CD14-positive monocyte (primary cell): ENCODE measurements at regions not wholly inside any gene's neighbourhood (a gene's known extent, or its start where the extent isn't known, plus 50 kb on each side); places are given as distances from the start of the nearest gene placed in this dataset.

Source experiments
- DNase-seq, 3 donors: peaks; one replicate each; pipeline ENCODE4 v3.0.0-alpha.2; 2011 to 2022
- H2AFZ ChIP-seq: 2 replicates; pipeline ENCODE4 v1.6.0; 2012; ENCODE audit warnings: mild to moderate bottlenecking, low read depth, low read length, inconsistent platforms; ENCODE audit not compliant: insufficient read depth, poor library complexity, severe bottlenecking
- H3K27ac ChIP-seq, 2 donors: 1 replicate in 1 of 2; 2 replicates in 1 of 2; pipeline ENCODE4 v1.5.1; 2012 to 2013; ENCODE audit warnings: low read length in 2 of 2, control low read depth in 1 of 2, inconsistent platforms in 1 of 2, low read depth in 1 of 2, mild to moderate bottlenecking in 1 of 2
- H3K27me3 ChIP-seq, 2 donors: one replicate each; pipeline versions ENCODE4 v1.6.0 to v1.6.1; 2011 to 2013; ENCODE audit warnings: low read length in 2 of 2; ENCODE audit not compliant: control insufficient read depth in 2 of 2, insufficient read depth in 2 of 2
- H3K36me3 ChIP-seq, 2 donors: replicated peaks in 1 of 2; 1 replicate in 1 of 2; 2 replicates in 1 of 2; pipeline versions ENCODE4 v1.5.1 to v1.6.1; 2012 to 2013; ENCODE audit warnings: low read length in 2 of 2, control low read depth in 1 of 2, inconsistent platforms in 1 of 2, mild to moderate bottlenecking in 1 of 2; ENCODE audit not compliant: insufficient read depth in 2 of 2, control insufficient read depth in 1 of 2
- H3K4me1 ChIP-seq, 2 donors: 1 replicate in 1 of 2; 2 replicates in 1 of 2; pipeline versions ENCODE4 v1.5.1 to v1.6.1; 2012 to 2013; ENCODE audit warnings: low read length in 2 of 2, control low read depth in 1 of 2, inconsistent platforms in 1 of 2, mild to moderate bottlenecking in 1 of 2, moderate library complexity in 1 of 2; ENCODE audit not compliant: insufficient read depth in 2 of 2, control insufficient read depth in 1 of 2
- H3K4me2 ChIP-seq: replicated peaks from 2 replicates; pipeline ENCODE3; 2012; ENCODE audit warnings: low read length, moderate library complexity, mild to moderate bottlenecking; ENCODE audit not compliant: poor library complexity, severe bottlenecking; ENCODE audit errors: extremely low read depth
- H3K4me3 ChIP-seq, 3 experiments: fragments of 200-600 bp in 1 of 3; sonication (generic) in 1 of 3; replicated peaks in 1 of 3; 1 replicate in 2 of 3; 2 replicates in 1 of 3; pipeline ENCODE4 v1.5.1; 2011 to 2013; ENCODE audit warnings: low read length in 3 of 3, mild to moderate bottlenecking in 3 of 3, control low read depth in 2 of 3, low read depth in 2 of 3, inconsistent platforms in 1 of 3, moderate library complexity in 1 of 3
- H3K79me2 ChIP-seq: 2 replicates; pipeline ENCODE4 v1.6.0; 2012; ENCODE audit warnings: mild to moderate bottlenecking, control low read depth, inconsistent platforms, low read length, moderate library complexity; ENCODE audit not compliant: insufficient read depth
- H3K9ac ChIP-seq: 2 replicates; pipeline ENCODE4 v1.6.0; 2017; ENCODE audit warnings: low read length, mild to moderate bottlenecking; ENCODE audit not compliant: insufficient read depth, poor library complexity, severe bottlenecking
- H3K9me3 ChIP-seq, 2 donors: replicated peaks in 1 of 2; 1 replicate in 1 of 2; 2 replicates in 1 of 2; pipeline versions ENCODE4 v1.5.1 to v1.6.1; 2012 to 2013; ENCODE audit warnings: low read length in 2 of 2, control low read depth in 1 of 2; ENCODE audit not compliant: control insufficient read depth in 1 of 2, insufficient read depth in 1 of 2
- H4K20me1 ChIP-seq: 2 replicates; pipeline ENCODE4 v1.6.0; 2012; ENCODE audit warnings: mild to moderate bottlenecking, low read length, control low read depth, moderate library complexity; ENCODE audit not compliant: insufficient read depth
- H3K27ac Mint-ChIP-seq, 7 donors: one replicate each; pipeline ENCODE4 v1.8.0; 2020; ENCODE audit warnings: mild to moderate bottlenecking in 7 of 7, mixed read lengths in 7 of 7, moderate library complexity in 6 of 7, inconsistent platforms in 2 of 7
- H3K27me3 Mint-ChIP-seq, 3 donors: one replicate each; pipeline ENCODE4 v1.8.0; 2021 to 2022; ENCODE audit warnings: low read depth in 3 of 3, mild to moderate bottlenecking in 3 of 3, mixed read lengths in 3 of 3, moderate library complexity in 3 of 3, inconsistent platforms in 1 of 3
- H3K36me3 Mint-ChIP-seq, 2 donors: one replicate each; pipeline ENCODE4 v1.8.0; 2020; ENCODE audit warnings: mixed read lengths in 2 of 2, inconsistent platforms in 1 of 2, mild to moderate bottlenecking in 1 of 2
- H3K4me1 Mint-ChIP-seq: one replicate; pipeline ENCODE4 v1.8.0; 2020; ENCODE audit warnings: mild to moderate bottlenecking, mixed read lengths
- H3K4me3 Mint-ChIP-seq, 2 donors: one replicate each; pipeline ENCODE4 v1.8.0; 2020; ENCODE audit warnings: mild to moderate bottlenecking in 2 of 2, mixed read lengths in 2 of 2, moderate library complexity in 1 of 2
- H3K9me3 Mint-ChIP-seq, 7 donors: one replicate each; pipeline ENCODE4 v1.8.0; 2020 to 2022; ENCODE audit warnings: mixed read lengths in 7 of 7, mild to moderate bottlenecking in 6 of 7, moderate library complexity in 6 of 7, inconsistent platforms in 2 of 7
- CTCF ChIP-seq: fragments of 200-600 bp; IDR thresholded peaks from one replicate; pipeline ENCODE4 v1.8.0; 2022; ENCODE audit warnings: antibody characterized with exemption, mild to moderate bottlenecking
- WGBS: methylation state at CpG from one replicate; pipeline ENCODE4 v1.1.5; 2013; ENCODE audit warnings: missing lambda C conversion rate; ENCODE audit not compliant: insufficient coverage; 5-methylcytosine and 5-hydroxymethylcytosine counted together
- intact Hi-C, 2 donors: fragments of 100-400 bp; cut with micrococcal nuclease; formaldehyde crosslinking; loops; one replicate each; pipeline versions ENCODE4 v1.15.0 to v1.15.1; 2023

DNA sequence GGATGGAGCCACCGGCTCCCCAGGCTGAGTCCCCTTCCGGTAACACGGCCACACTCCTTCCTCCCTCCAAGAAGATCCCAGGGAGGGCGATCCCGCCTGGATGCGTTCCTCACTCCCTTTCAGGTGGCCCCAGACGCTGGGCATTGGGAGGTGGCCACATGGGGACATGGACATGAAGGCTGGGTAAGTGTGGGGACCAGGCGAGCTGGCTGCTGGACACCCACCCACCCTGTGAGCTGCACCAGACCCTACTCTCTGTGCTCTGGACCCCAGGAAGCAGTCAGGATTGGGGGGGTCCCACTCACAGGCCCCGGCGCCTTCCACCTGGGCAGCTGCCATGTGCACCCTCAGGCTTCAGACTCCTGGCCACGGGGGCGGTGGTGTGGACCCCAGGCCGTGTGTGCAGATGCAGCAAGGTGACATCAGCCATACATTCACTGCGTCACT is 932.8 kb downstream of the BRD1 start:
- H3K27me3 ChIP-seq: no peaks in the 10 kb centered on the region
- H3K4me3 ChIP-seq: no peak overlapping the region
- H3K4me2 ChIP-seq: no peak overlapping the region
- WGBS: 95% methylated on average over 7 of the region's 14 CpGs
- no peak for DNase-seq
- H3K36me3 ChIP-seq: no peaks in the 10 kb centered on the region
- no peaks in the 10 kb centered on the region for H4K20me1 ChIP-seq
- Mint-ChIP-seq H3K36me3 (no peaks in the 10 kb centered on the region), H3K4me3 (no peak overlapping the region), H3K27me3 (peaks cover 2 to 4% (median 4%) of the 10 kb centered on the region in 3 donors), H3K4me1 (no peaks in the 10 kb centered on the region), H3K9me3 (peaks cover 0 to 7% (median 3%) of the 10 kb centered on the region in 7 donors), H3K27ac (no peak overlapping the region)
- no peaks in the 10 kb centered on the region for H3K79me2 ChIP-seq
- no peak overlapping the region for H3K27ac ChIP-seq
- H2AFZ ChIP-seq: no peak overlapping the region
- H3K9ac ChIP-seq: no peak overlapping the region
- TF ChIP-seq CTCF: no peak
- no peaks in the 10 kb centered on the region for H3K4me1 ChIP-seq
- peaks cover 0 to 4% of the 10 kb centered on the region in 2 donors for H3K9me3 ChIP-seq
- intact Hi-C loops: no loop called here

GRCh38 chr22:48894064-48894671 is 933.5 kb downstream of the BRD1 start:
- no peak overlapping the region for H3K4me3 ChIP-seq
- intact Hi-C loops: no loop called here
- H3K36me3 Mint-ChIP-seq: no peaks in the 10 kb centered on the region
- peaks cover 0 to 7% (median 3%) of the 10 kb centered on the region in 7 donors for H3K9me3 Mint-ChIP-seq
- TF ChIP-seq CTCF: no peak
- H3K27me3 ChIP-seq: no peaks in the 10 kb centered on the region
- peaks cover 2 to 4% (median 3%) of the 10 kb centered on the region in 3 donors for H3K27me3 Mint-ChIP-seq
- no peak for DNase-seq
- no peak overlapping the region for H3K4me3 Mint-ChIP-seq
- no peak overlapping the region for H3K9ac ChIP-seq
- H3K9me3 ChIP-seq: peaks cover 0 to 4% of the 10 kb centered on the region in 2 donors
- H4K20me1 ChIP-seq: no peaks in the 10 kb centered on the region
- no peaks in the 10 kb centered on the region for H3K79me2 ChIP-seq
- H3K36me3 ChIP-seq: no peaks in the 10 kb centered on the region
- H3K4me1 ChIP-seq: no peaks in the 10 kb centered on the region
- 51% methylated on average over 20 of the region's 23 CpGs for WGBS
- no peak overlapping the region for H3K27ac Mint-ChIP-seq
- H3K4me1 Mint-ChIP-seq: no peaks in the 10 kb centered on the region
- no peak overlapping the region for H3K4me2 ChIP-seq
- no peak overlapping the region for H3K27ac ChIP-seq
- H2AFZ ChIP-seq: no peak overlapping the region
